K562 (cell line): ENCODE measurements at regions not wholly inside any gene's neighbourhood (a gene's known extent, or its start where the extent isn't known, plus 50 kb on each side); places are given as distances from the start of the nearest gene placed in this dataset.

Source experiments
- DPF2 ChIP-seq: fragments of 450-650 bp; IDR thresholded peaks from 2 replicates; pipeline ENCODE4 v1.6.1; 2016
- GABPA ChIP-seq: fragments of 200-800 bp; sonication (Bioruptor generic); conservative IDR thresholded peaks from 2 replicates; pipeline ENCODE4 v1.6.1; 2016; ENCODE audit warnings: low read depth, missing genetic modification characterization, missing compliant biosample characterization
- MXI1 ChIP-seq: IDR thresholded peaks from 2 replicates; pipeline ENCODE4 v1.6.1; 2011; ENCODE audit warnings: low read depth, mild to moderate bottlenecking, improper control_type of control experiment, low read length
- NRF1 ChIP-seq, 2 experiments: fragments of 450-650 bp; IDR thresholded peaks in 1 of 2; conservative IDR thresholded peaks in 1 of 2; 2 replicates each; pipeline ENCODE4 v1.6.1; 2014; ENCODE audit warnings: mild to moderate bottlenecking in 2 of 2
- POLR2A ChIP-seq: fragments of 450-650 bp; conservative IDR thresholded peaks from 2 replicates; pipeline ENCODE4 v1.6.1; 2016
- ZSCAN29 ChIP-seq: fragments of 450-650 bp; IDR thresholded peaks from 2 replicates; pipeline ENCODE4 v1.6.1; 2017
- TF ChIP-seq, protein P1 (sequence below), 2 experiments: IDR thresholded peaks; 2 replicates each; pipeline ENCODE4 v1.6.1; 2012; ENCODE audit warnings: improper control_type of control experiment in 2 of 2, low read depth in 2 of 2, low read length in 2 of 2, borderline replicate concordance in 1 of 2
- TF ChIP-seq, protein P2 (sequence below): fragments of 450-650 bp; IDR thresholded peaks from 2 replicates; pipeline ENCODE4 v1.6.1; 2016; ENCODE audit warnings: borderline replicate concordance
- TF ChIP-seq, protein P3 (sequence below), 3 experiments: IDR thresholded peaks in 2 of 3; conservative IDR thresholded peaks in 1 of 3; 2 replicates each; pipeline ENCODE4 v1.5.1; 2011 to 2012; ENCODE audit warnings: low read length in 3 of 3, mild to moderate bottlenecking in 3 of 3, control low read depth in 2 of 3, improper control_type of control experiment in 1 of 3, inconsistent platforms in 1 of 3, low read depth in 1 of 3, mixed read lengths in 1 of 3, moderate library complexity in 1 of 3; ENCODE audit not compliant: insufficient read depth in 2 of 3
- TF ChIP-seq, protein P4 (sequence below): sonication (generic); formaldehyde crosslinking; IDR thresholded peaks from 2 replicates; pipeline ENCODE4 v1.8.0; 2023; ENCODE audit warnings: mild to moderate bottlenecking, missing genetic modification reagents

DNA sequence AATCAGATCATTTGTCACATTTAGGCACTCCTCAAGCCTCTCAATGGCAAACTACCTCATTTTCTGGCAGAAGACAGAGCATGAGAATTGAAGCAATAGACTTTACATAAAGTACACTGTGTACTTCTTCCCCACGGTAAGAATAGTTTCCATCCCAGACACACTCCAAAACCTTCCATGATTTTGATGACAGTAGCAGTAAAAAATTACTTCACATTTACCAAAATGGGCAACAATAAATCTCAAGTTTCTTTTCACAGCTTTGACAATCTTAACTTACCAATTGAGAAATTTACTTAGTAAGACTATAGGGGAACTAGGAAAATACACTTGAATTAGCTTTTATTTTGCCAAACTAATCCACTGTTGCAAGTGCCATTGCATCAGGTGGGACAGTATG, 353.8 kb downstream of the HAO1 start:
- TF ChIP-seq MXI1: no peak
- no peak for TF ChIP-seq GABPA (tag)
- TF ChIP-seq DPF2: no peak
- TF ChIP-seq NRF1 (conservative IDR thresholded peaks at IDR 0.05 in 1 of 2, IDR thresholded peaks at IDR 0.05 in 1 of 2): no peak
- TF ChIP-seq, protein P1, sequence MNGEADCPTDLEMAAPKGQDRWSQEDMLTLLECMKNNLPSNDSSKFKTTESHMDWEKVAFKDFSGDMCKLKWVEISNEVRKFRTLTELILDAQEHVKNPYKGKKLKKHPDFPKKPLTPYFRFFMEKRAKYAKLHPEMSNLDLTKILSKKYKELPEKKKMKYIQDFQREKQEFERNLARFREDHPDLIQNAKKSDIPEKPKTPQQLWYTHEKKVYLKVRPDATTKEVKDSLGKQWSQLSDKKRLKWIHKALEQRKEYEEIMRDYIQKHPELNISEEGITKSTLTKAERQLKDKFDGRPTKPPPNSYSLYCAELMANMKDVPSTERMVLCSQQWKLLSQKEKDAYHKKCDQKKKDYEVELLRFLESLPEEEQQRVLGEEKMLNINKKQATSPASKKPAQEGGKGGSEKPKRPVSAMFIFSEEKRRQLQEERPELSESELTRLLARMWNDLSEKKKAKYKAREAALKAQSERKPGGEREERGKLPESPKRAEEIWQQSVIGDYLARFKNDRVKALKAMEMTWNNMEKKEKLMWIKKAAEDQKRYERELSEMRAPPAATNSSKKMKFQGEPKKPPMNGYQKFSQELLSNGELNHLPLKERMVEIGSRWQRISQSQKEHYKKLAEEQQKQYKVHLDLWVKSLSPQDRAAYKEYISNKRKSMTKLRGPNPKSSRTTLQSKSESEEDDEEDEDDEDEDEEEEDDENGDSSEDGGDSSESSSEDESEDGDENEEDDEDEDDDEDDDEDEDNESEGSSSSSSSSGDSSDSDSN (IDR thresholded peaks at IDR 0.05; ENCODE audit: borderline replicate concordance in 1 of 2, low read depth in 2 of 2, low read length in 2 of 2): no peak
- no peak for TF ChIP-seq ZSCAN29
- TF ChIP-seq, protein P2, sequence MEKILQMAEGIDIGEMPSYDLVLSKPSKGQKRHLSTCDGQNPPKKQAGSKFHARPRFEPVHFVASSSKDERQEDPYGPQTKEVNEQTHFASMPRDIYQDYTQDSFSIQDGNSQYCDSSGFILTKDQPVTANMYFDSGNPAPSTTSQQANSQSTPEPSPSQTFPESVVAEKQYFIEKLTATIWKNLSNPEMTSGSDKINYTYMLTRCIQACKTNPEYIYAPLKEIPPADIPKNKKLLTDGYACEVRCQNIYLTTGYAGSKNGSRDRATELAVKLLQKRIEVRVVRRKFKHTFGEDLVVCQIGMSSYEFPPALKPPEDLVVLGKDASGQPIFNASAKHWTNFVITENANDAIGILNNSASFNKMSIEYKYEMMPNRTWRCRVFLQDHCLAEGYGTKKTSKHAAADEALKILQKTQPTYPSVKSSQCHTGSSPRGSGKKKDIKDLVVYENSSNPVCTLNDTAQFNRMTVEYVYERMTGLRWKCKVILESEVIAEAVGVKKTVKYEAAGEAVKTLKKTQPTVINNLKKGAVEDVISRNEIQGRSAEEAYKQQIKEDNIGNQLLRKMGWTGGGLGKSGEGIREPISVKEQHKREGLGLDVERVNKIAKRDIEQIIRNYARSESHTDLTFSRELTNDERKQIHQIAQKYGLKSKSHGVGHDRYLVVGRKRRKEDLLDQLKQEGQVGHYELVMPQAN: no peak
- TF ChIP-seq, protein P3, sequence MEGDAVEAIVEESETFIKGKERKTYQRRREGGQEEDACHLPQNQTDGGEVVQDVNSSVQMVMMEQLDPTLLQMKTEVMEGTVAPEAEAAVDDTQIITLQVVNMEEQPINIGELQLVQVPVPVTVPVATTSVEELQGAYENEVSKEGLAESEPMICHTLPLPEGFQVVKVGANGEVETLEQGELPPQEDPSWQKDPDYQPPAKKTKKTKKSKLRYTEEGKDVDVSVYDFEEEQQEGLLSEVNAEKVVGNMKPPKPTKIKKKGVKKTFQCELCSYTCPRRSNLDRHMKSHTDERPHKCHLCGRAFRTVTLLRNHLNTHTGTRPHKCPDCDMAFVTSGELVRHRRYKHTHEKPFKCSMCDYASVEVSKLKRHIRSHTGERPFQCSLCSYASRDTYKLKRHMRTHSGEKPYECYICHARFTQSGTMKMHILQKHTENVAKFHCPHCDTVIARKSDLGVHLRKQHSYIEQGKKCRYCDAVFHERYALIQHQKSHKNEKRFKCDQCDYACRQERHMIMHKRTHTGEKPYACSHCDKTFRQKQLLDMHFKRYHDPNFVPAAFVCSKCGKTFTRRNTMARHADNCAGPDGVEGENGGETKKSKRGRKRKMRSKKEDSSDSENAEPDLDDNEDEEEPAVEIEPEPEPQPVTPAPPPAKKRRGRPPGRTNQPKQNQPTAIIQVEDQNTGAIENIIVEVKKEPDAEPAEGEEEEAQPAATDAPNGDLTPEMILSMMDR (IDR thresholded peaks at IDR 0.05 in 2 of 3, conservative IDR thresholded peaks at IDR 0.05 in 1 of 3; ENCODE audit: insufficient read depth in 2 of 3, low read depth in 1 of 3, low read length in 3 of 3): no peak
- TF ChIP-seq, protein P4, sequence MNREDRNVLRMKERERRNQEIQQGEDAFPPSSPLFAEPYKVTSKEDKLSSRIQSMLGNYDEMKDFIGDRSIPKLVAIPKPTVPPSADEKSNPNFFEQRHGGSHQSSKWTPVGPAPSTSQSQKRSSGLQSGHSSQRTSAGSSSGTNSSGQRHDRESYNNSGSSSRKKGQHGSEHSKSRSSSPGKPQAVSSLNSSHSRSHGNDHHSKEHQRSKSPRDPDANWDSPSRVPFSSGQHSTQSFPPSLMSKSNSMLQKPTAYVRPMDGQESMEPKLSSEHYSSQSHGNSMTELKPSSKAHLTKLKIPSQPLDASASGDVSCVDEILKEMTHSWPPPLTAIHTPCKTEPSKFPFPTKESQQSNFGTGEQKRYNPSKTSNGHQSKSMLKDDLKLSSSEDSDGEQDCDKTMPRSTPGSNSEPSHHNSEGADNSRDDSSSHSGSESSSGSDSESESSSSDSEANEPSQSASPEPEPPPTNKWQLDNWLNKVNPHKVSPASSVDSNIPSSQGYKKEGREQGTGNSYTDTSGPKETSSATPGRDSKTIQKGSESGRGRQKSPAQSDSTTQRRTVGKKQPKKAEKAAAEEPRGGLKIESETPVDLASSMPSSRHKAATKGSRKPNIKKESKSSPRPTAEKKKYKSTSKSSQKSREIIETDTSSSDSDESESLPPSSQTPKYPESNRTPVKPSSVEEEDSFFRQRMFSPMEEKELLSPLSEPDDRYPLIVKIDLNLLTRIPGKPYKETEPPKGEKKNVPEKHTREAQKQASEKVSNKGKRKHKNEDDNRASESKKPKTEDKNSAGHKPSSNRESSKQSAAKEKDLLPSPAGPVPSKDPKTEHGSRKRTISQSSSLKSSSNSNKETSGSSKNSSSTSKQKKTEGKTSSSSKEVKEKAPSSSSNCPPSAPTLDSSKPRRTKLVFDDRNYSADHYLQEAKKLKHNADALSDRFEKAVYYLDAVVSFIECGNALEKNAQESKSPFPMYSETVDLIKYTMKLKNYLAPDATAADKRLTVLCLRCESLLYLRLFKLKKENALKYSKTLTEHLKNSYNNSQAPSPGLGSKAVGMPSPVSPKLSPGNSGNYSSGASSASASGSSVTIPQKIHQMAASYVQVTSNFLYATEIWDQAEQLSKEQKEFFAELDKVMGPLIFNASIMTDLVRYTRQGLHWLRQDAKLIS: no peak
- TF ChIP-seq POLR2A: no peak
